Stimulated activated CD4-positive, alpha-beta T cell treated with anti-CD3 and anti-CD28 coated beads, Interleukin-2, amount 100 ng/mL, for 4 hours (primary cell): ENCODE measurements at regions not wholly inside any gene's neighbourhood (a gene's known extent, or its start where the extent isn't known, plus 50 kb on each side); places are given as distances from the start of the nearest gene placed in this dataset.

ENCODE experiments used
- DNase-seq: peaks from one replicate; pipeline ENCODE4 v3.0.0-alpha.2; 2020; ENCODE audit warnings: low read depth

- DNase-seq = no peak
Observed at GRCh38 chr13:44220948-44221347, 152.7 kb upstream of the SERP2 start.

GRCh38 chr13:44221657-44222056 lies 152.0 kb upstream of the SERP2 start:
- DNase-seq = no peak

- DNase-seq = no peak
Observed at GRCh38 chr13:44223770-44224444, 149.7 kb upstream of the SERP2 start.

GRCh38 chr13:44224450-44225149 lies 149.0 kb upstream of the SERP2 start:
- no peak for DNase-seq

- DNase-seq = no peak
Observed at GRCh38 chr13:44229371-44230030, 144.1 kb upstream of the SERP2 start.

- no peak for DNase-seq
Observed at GRCh38 chr13:44230071-44230470, 143.6 kb upstream of the SERP2 start.

GRCh38 chr13:44230736-44231135 lies 142.9 kb upstream of the SERP2 start:
- no peak for DNase-seq

GRCh38 chr13:44231786-44232516 lies 141.7 kb upstream of the SERP2 start:
- no peak for DNase-seq

- no peak for DNase-seq
Observed at GRCh38 chr13:44232774-44233173, 140.8 kb upstream of the SERP2 start.

GRCh38 chr13:44234566-44234965 lies 139.1 kb upstream of the SERP2 start:
- DNase-seq = no peak

GRCh38 chr13:44236370-44236769 lies 137.3 kb upstream of the SERP2 start:
- no peak for DNase-seq

GRCh38 chr13:44236801-44237207 lies 136.8 kb upstream of the SERP2 start:
- DNase-seq = no peak

- DNase-seq = no peak
Observed at GRCh38 chr13:44237276-44237767, 136.3 kb upstream of the SERP2 start.

GRCh38 chr13:44237881-44238421 lies 135.7 kb upstream of the SERP2 start:
- no peak for DNase-seq

GRCh38 chr13:44240611-44241145 lies 132.9 kb upstream of the SERP2 start:
- DNase-seq = no peak

- DNase-seq = no peak
Observed at GRCh38 chr13:44241638-44242037, 132.0 kb upstream of the SERP2 start.

GRCh38 chr13:44242766-44243165 lies 130.9 kb upstream of the SERP2 start:
- no peak for DNase-seq

GRCh38 chr13:44243198-44243857 lies 130.3 kb upstream of the SERP2 start:
- no peak for DNase-seq

GRCh38 chr13:44244288-44244687 lies 129.3 kb upstream of the SERP2 start:
- DNase-seq = no peak

GRCh38 chr13:44249431-44249836 lies 124.2 kb upstream of the SERP2 start:
- DNase-seq = no peak

GRCh38 chr13:44252938-44253337 lies 120.7 kb upstream of the SERP2 start:
- DNase-seq = no peak
